HG02938 (cell line): ENCODE measurements at regions not wholly inside any gene's neighbourhood (a gene's known extent, or its start where the extent isn't known, plus 50 kb on each side); places are given as distances from the start of the nearest gene placed in this dataset.
"Not testable (repeated sequence)": the region's sequence is repeated elsewhere in the genome, so short reads cannot be mapped to it uniquely, and the experiment has no call there.

Experiments
- ATAC-seq: cut with Tn5 transposase; IDR thresholded peaks from one replicate; pipeline ENCODE4 v1.9.1; 2021; ENCODE audit warnings: mild to moderate bottlenecking, moderate library complexity; ENCODE audit not compliant: unreplicated experiment

GRCh38 chr4:86522349-86522748 lies 71.8 kb upstream of the PTPN13 start:
- ATAC-seq = no peak

GRCh38 chr4:86523333-86523732 lies 70.8 kb upstream of the PTPN13 start:
- ATAC-seq = no peak

- ATAC-seq = not testable (repeated sequence)
Observed at GRCh38 chr4:86527713-86528112, 66.4 kb upstream of the PTPN13 start.

GRCh38 chr4:86529436-86529835 lies 64.7 kb upstream of the PTPN13 start:
- no peak for ATAC-seq

- peak; percentile 82 for ATAC-seq
Observed at GRCh38 chr4:86530183-86530582, 63.9 kb upstream of the PTPN13 start.

GRCh38 chr4:86531440-86531839 lies 62.7 kb upstream of the PTPN13 start:
- no peak for ATAC-seq

GRCh38 chr4:86532851-86533250 lies 61.3 kb upstream of the PTPN13 start:
- no peak for ATAC-seq

- no peak for ATAC-seq
Observed at GRCh38 chr4:86536151-86536550, 58.0 kb upstream of the PTPN13 start.

- ATAC-seq = no peak
Observed at GRCh38 chr4:86542319-86543027, 51.6 kb upstream of the PTPN13 start.

GRCh38 chr4:86543080-86543479 lies 51.0 kb upstream of the PTPN13 start:
- ATAC-seq = no peak

GRCh38 chr4:86543560-86544309 lies 50.4 kb upstream of the PTPN13 start:
- ATAC-seq = no peak

GRCh38 chr4:86544310-86544966 lies 49.7 kb upstream of the PTPN13 start:
- ATAC-seq = peak; percentile 94
